ENCODE measurements at regions not wholly inside any gene's neighbourhood (a gene's known extent, or its start where the extent isn't known, plus 50 kb on each side); places are given as distances from the start of the nearest gene placed in this dataset.
A peak's percentile ranks its signal among the peaks of the same experiment; 100 is the strongest.
"Not testable (repeated sequence)": the region's sequence is repeated elsewhere in the genome, so short reads cannot be mapped to it uniquely, and the experiment has no call there.

GRCh38 chr13:31385540-31385939 lies 185.8 kb downstream of the B3GLCT start:
- H3K4me3 ChIP-seq, result no peak overlapping the region
- no peak overlapping the region for H3K27ac ChIP-seq

GRCh38 chr13:31394506-31394905 lies 194.7 kb downstream of the B3GLCT start:
- Histone ChIP-seq H3K27ac (no peak overlapping the region), H3K4me3 (no peak overlapping the region)

- Histone ChIP-seq H3K4me3 (no peak overlapping the region), H3K27ac (no peak overlapping the region)
Measured at GRCh38 chr13:31395090-31395489, 195.3 kb downstream of the B3GLCT start.

- H3K27ac ChIP-seq, result no peak overlapping the region
- no peak overlapping the region for H3K4me3 ChIP-seq
Measured at GRCh38 chr13:31399690-31400089, 199.9 kb downstream of the B3GLCT start.

DNA sequence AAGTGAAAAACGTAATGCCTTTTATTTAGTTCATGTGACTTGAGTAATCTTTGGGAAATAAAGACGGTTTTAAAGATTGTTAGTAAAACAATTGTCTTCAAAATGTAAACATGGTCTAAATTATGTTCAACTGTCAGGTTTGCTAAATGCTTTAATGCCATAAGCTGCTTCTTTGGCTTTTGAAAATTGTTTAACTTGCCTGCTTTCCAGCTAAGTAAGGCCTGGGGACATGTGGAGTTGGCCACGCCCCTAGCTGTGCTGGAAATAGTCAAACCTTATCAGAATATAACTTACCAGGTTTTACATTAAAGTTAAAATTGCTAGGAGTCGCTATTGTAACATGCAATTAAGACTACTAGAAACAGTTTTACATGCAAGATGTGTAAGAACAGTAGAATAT lies 203.9 kb downstream of the B3GLCT start:
- H3K4me3 ChIP-seq, H3K27ac ChIP-seq: not testable (repeated sequence)

DNA sequence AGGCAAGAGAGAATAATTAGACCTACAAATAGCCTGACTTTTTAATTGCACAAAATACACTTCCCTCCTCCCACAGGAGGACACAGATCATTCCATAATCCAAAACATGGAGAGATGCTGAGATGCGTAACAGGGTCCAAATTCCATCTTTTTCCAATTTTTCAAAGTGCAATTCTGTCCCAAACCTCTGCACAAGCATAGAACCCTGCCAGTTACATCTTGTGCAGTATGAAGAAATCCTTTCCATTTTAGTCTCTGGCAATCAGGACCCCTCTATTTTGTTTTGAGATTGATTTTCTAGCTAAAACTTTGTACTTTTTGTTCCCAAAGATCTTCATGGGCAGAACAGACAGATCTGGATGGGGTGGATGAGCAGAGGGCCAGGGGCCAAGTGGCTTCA lies 209.2 kb downstream of the B3GLCT start:
- H3K4me3 ChIP-seq, result no peak overlapping the region
- no peak overlapping the region for H3K27ac ChIP-seq

DNA sequence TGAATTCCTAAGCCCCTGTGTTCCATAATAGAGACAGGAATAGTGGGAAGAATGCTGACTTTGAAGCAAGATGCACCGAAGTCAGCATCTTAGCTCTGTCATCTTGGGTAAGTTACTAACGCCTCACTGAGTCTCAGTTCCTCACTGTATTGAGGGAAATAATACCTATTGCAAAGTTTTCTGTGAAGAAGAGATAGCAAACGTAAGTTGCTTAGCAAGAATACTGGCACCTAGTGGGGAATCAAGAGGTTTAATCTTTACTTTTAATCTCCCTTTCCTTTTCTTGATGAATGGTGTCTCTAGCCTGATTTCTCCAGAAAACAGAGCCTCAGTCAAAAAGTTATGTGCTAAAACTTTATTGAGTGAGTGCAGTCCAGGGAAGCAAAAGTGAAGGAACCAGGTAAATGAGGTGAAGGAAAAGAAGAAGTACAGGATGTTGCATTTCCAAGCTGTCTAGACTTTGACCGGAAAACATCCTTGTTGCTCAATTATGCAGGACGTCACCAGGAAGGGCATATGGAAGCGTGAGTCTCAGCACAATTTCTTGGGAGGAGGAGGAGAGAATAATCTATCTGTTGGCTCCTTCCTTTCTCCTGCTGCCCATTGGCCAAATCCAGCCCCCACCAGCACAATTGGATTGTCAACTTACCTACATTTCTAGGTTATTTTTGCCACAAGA lies 210.0 kb downstream of the B3GLCT start:
- Histone ChIP-seq H3K4me3 (no peak overlapping the region), H3K27ac (no peak overlapping the region)

DNA sequence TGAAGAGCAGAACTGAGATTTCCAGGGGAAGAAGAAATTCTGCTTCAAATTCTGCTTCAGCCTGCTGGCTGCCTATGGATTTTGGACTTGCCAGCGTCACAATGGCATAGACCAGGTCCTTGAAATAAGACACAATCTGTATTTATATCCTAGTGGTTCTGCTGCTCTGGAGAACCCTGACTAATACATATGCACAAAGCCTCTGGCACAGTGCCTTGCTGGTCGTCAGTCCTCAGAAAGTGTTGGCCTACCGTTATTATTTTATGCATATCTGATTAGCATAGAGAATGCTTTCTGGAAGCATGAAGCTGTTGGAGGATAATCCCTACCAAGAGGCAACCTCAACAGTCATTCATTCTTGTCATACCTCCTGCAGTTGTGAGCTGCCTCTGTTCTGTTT lies 213.7 kb downstream of the B3GLCT start:
- Histone ChIP-seq H3K4me3 (no peak overlapping the region), H3K27ac (no peak overlapping the region)

DNA sequence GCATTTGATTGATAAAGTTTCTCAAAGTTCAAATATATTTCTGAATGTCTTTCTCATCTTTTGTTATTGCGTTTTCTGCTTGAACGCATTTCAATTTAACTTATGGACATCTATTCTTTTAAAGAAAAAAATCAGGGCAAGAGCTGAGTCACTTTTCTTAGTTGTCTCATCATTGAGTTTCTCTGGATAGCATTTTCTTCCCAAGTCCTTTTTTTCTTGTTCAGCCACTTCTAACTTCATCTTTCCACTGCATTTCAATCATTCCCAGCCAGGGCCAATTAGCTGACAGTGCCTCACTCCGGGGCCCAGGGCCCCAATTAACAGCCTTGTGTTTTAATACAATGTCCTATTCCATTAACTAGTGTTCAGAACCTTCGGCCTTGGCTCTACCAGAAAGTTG lies 216.3 kb downstream of the B3GLCT start:
- Histone ChIP-seq H3K27ac (no peak overlapping the region), H3K4me3 (no peak overlapping the region)

GRCh38 chr13:31418186-31418585 lies 218.4 kb downstream of the B3GLCT start:
- Histone ChIP-seq H3K27ac (no peak overlapping the region), H3K4me3 (no peak overlapping the region)

- Histone ChIP-seq H3K4me3 (no peak overlapping the region), H3K27ac (no peak overlapping the region)
Measured at GRCh38 chr13:31421756-31422155, 222.0 kb downstream of the B3GLCT start.

GRCh38 chr13:31424130-31424729 lies 224.5 kb downstream of the B3GLCT start:
- no peak overlapping the region for H3K27ac ChIP-seq
- H3K4me3 ChIP-seq, result no peak overlapping the region

DNA sequence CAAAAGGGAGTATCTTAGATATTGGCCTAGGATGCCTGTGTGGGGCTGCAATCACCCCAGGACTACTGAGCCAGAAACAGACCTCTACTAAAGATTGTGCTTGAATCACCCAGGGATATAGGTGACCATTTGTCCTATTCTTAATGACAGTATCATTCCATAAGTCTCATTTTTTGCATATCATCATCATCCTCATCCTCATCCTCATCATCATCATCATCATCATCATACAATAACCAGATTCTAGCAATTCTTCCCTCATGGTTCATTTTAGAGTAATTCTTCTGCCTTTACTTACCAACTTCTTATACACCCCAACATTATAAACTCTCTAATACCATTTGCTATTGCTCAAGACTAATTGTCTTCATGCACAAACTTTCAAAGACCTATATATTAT lies 226.6 kb downstream of the B3GLCT start:
- no peak overlapping the region for H3K27ac ChIP-seq
- H3K4me3 ChIP-seq, result no peak overlapping the region

DNA sequence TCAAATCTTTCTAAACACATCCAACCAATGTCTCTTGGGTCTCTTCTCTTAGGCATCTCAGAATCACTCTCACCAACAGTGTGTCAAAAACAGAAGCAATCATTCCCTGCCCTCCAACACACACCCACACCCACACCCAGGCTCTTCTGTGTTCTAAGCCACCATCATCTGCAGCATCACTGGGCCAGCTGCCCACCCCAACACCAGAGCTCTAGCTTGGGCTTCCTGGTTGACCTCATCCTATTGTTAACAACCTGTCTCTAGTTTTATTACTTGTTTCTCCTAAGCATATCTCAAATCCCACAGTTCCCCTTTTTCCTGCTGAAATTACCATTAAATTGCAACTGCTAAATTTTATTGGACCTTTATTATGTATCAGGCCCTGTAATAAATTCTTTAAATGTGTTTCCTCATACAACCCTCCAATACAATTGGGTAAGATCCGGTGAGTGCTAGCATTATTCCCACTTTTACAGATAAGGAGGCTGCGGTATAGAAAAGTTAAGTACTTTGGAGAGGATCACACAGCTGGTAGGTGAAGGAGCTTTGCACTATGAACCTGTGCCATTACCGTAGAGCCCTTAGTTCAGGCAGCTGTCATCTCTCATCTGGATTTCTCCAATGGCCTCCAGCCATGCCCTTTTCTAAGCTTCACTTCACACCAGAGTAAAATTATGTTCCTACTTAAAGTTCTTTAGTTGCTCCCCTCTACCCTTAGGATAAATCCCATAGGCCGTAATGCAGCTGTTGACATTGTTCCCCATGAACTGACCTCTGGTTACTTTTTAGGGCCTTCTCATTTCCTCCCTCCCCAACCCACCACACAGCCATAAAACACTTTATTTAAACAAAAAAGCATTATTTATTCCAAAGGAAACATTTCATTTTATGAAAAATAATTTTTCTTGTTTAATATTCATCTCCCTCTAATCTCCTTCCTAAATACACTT lies 227.7 kb downstream of the B3GLCT start:
- H3K4me3 ChIP-seq, result no peak overlapping the region
- no peak overlapping the region for H3K27ac ChIP-seq

GRCh38 chr13:31431722-31432137 lies 232.0 kb downstream of the B3GLCT start:
- Histone ChIP-seq H3K4me3 (no peak overlapping the region), H3K27ac (no peak overlapping the region)

- Histone ChIP-seq H3K27ac (peak overlapping the region in 7 of 21 experiments; percentile 11 to 74 (median 59)), H3K4me3 (no peak overlapping the region)
Measured at GRCh38 chr13:31433207-31433606, 233.4 kb downstream of the B3GLCT start.

DNA sequence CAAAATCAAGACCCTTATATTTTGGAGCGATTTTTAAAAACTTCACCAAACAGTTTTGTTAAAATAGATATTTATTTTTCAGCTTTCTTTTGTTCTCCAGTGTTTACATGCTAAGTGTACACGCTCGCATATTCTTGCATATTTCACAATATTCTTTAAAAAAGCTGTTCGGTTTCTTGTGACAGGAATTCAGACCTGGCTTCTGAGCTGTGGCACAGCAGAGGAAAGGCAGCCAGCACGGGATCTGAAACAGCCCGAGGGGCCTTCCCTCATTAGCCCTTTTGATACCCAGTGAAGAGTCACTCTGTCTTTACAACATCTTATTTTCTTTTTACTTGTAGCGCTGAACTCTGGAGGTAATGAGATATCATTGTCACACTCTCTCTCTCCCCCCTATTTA lies 234.0 kb downstream of the B3GLCT start:
- Histone ChIP-seq H3K4me3 (no peak overlapping the region), H3K27ac (peak overlapping the region in 6 of 21 experiments; percentile 11 to 74 (median 60))

- no peak overlapping the region for H3K27ac ChIP-seq
- H3K4me3 ChIP-seq, result no peak overlapping the region
Measured at GRCh38 chr13:31434613-31435012, 234.8 kb downstream of the B3GLCT start.

DNA sequence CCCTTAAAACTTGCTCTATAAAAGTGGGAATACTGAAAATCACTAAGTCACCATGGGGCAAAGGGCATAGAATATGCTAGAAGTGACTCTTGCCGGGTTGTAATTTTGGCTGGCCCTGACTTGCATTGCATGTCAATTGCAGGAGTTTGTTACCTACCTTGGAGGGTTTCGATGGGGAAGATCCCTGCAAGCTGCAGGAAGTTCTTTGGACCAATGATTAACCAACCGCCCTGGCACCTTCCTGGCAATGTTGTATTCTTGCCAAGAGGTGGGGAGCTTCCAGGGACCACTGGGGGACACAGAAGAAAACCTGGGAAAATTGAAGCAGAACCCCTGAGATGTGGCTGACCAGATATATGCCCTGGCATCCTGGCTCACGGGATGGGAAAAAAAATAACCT lies 235.8 kb downstream of the B3GLCT start:
- no peak overlapping the region for H3K27ac ChIP-seq
- no peak overlapping the region for H3K4me3 ChIP-seq

- H3K4me3 ChIP-seq, result no peak overlapping the region
Measured at GRCh38 chr13:31436478-31436877, 236.7 kb downstream of the B3GLCT start.

DNA sequence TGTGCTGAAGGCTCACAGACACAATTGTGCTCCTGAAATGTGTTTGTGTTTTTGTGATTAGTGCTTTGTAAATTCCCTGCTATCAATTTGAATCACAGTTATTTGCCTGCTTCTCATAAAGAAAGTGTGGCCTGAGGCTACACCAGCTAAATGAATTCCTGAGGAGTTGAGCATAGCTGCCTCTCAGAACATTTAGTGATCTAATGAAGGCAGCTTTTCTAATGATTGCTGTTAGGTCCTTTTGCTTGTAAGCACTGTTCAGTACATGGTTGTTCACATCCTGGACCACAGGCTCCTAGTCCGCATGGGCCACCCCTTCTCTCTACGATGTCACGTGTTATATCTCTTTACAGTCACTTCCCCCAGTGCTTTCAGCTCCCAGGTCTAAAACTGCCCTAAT lies 238.2 kb downstream of the B3GLCT start:
- no peak overlapping the region for H3K27ac ChIP-seq
- H3K4me3 ChIP-seq, result no peak overlapping the region

More at GRCh38 chr13:31436478-31436877, 236.7 kb downstream of the B3GLCT start:
- H3K27ac ChIP-seq, result no peak overlapping the region
